ENCODE measurements at regions not wholly inside any gene's neighbourhood (a gene's known extent, or its start where the extent isn't known, plus 50 kb on each side); places are given as distances from the start of the nearest gene placed in this dataset.

DNA sequence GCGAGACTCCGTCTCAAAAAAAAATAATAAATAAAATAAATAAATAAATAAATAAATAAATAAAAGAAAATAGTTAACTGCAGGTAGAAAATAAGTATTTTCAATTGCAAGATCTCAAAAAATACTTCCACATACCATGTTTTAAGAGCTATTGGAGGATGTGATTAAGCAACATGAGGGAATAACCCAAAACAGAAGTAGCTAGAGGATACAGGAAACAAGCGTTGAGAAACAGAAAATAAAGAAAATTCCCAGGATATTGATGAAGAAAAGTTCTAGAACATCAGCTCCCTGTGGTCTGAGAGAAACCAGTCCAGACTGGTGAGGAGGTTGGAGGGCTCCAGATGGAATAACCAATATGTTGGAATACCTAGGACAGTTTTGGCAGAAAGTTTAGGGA lies 57.3 kb upstream of the RND3 start:
- DNase-seq (ENCODE audit: low read depth): no peak
- H3K4me3 ChIP-seq (ENCODE audit: low read depth, low read length): no peak overlapping the region
- TF ChIP-seq, protein P1, sequence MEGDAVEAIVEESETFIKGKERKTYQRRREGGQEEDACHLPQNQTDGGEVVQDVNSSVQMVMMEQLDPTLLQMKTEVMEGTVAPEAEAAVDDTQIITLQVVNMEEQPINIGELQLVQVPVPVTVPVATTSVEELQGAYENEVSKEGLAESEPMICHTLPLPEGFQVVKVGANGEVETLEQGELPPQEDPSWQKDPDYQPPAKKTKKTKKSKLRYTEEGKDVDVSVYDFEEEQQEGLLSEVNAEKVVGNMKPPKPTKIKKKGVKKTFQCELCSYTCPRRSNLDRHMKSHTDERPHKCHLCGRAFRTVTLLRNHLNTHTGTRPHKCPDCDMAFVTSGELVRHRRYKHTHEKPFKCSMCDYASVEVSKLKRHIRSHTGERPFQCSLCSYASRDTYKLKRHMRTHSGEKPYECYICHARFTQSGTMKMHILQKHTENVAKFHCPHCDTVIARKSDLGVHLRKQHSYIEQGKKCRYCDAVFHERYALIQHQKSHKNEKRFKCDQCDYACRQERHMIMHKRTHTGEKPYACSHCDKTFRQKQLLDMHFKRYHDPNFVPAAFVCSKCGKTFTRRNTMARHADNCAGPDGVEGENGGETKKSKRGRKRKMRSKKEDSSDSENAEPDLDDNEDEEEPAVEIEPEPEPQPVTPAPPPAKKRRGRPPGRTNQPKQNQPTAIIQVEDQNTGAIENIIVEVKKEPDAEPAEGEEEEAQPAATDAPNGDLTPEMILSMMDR (IDR thresholded peaks at IDR 0.05; ENCODE audit: low read depth, low read length, missing control alignments): no peak

DNA sequence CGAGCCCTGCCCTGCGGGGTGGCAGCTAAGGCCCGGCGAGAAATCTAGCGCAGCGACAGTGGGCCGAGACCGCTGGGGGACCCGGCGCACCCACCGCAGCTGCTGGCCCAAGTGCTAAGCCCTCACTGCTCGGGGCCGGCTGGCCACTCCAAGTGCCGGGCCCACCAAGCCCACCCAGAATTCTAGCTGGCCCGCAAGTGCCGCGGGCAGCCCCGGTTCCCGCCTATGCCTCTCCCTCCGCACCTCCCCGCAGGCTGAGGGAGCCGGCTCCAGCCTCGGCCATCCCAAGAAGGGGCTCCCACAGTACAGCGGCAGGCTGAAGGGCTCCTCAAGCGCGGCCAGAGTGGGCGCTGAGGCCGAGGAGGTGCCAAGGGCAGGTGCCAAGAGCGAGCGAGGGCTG lies 55.2 kb upstream of the RND3 start:
- H3K4me3 ChIP-seq (ENCODE audit: low read depth, low read length): no peak overlapping the region
- TF ChIP-seq, protein P1 (IDR thresholded peaks at IDR 0.05; ENCODE audit: low read depth, low read length, missing control alignments): no peak
- no peak for DNase-seq (ENCODE audit: low read depth)

DNA sequence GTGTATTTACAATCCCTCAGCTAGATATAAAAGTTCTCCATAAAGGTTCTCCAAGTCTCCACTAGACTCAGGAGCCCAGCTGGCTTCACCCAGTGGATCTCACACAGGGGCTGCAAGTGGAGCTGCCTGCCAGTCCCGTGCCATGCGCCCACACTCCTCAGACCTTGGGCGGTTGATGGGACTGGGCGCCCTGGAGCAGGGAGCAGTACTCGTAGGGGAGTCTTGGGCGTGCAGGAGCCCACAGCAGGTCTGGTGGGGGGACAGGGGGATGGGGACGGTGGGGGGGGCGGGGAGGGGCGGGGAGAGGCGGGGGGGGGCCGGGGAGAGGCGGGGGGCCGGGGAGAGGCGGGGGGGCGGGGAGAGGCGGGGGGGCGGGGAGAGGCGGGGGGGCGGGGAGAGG lies 54.7 kb upstream of the RND3 start:
- DNase-seq (ENCODE audit: low read depth): no peak
- TF ChIP-seq, protein P1 (IDR thresholded peaks at IDR 0.05; ENCODE audit: low read depth, low read length, missing control alignments): no peak
- H3K4me3 ChIP-seq (ENCODE audit: low read depth, low read length): no peak overlapping the region

DNA sequence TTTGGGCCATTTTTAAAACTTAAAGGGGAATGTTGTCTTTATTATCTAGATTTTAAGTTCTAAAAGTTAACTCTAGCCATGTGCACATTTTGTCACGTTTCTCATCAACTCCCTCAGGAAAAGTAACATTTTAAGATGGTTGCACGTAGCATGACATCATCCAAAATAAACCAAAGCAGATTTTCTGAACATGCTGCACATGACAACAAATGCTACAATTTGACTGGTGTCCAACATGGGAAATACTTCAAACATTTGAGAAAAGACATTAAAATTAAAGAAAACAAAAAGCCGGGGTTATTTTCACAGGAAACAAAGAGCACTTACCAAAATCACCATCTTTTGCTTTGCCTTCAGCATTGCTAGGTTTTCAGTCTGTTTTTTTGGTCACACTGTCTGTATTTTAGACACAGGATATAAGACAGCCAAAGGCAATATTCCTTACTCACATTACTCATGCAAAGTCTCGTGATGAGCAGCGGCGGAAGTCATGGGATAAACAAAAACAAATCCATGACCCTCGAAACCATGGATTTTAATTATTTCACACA lies 51.3 kb upstream of the RND3 start:
- TF ChIP-seq, protein P1 (IDR thresholded peaks at IDR 0.05; ENCODE audit: low read depth, low read length, missing control alignments): no peak
- H3K4me3 ChIP-seq (ENCODE audit: low read depth, low read length): no peak overlapping the region
- no peak for DNase-seq (ENCODE audit: low read depth)

All from GM12864 (cell line).